ENCODE measurements at regions not wholly inside any gene's neighbourhood (a gene's known extent, or its start where the extent isn't known, plus 50 kb on each side); places are given as distances from the start of the nearest gene placed in this dataset.
"Not testable (repeated sequence)": the region's sequence is repeated elsewhere in the genome, so short reads cannot be mapped to it uniquely, and the experiment has no call there.

GRCh38 chr12:4191642-4192041 is 81.9 kb upstream of the CCND2 start:
- TF ChIP-seq CTCF (IDR thresholded peaks at IDR 0.05; ENCODE audit: unreplicated experiment) = no peak
- no peak for DNase-seq (ENCODE audit: low spot score in 2 of 2, unreplicated experiment in 2 of 2)
- peaks cover 13% of the 10 kb centered on the region for H3K27me3 Mint-ChIP-seq (ENCODE audit: low read depth)
- no peak overlapping the region for H3K27ac Mint-ChIP-seq
- no peak overlapping the region for H3K4me3 Mint-ChIP-seq
- H3K36me3 Mint-ChIP-seq = no peaks in the 10 kb centered on the region
- H3K9me3 Mint-ChIP-seq = no peaks in the 10 kb centered on the region
- H3K4me1 Mint-ChIP-seq = peaks cover 9% of the 10 kb centered on the region

- no peak overlapping the region for H3K4me3 Mint-ChIP-seq
- H3K4me1 Mint-ChIP-seq = peaks cover 9% of the 10 kb centered on the region
- H3K36me3 Mint-ChIP-seq = no peaks in the 10 kb centered on the region
- TF ChIP-seq CTCF (IDR thresholded peaks at IDR 0.05; ENCODE audit: unreplicated experiment) = no peak
- peaks cover 13% of the 10 kb centered on the region for H3K27me3 Mint-ChIP-seq (ENCODE audit: low read depth)
- no peak overlapping the region for H3K27ac Mint-ChIP-seq
- no peak for DNase-seq (ENCODE audit: low spot score in 2 of 2, unreplicated experiment in 2 of 2)
- no peaks in the 10 kb centered on the region for H3K9me3 Mint-ChIP-seq
Measured at GRCh38 chr12:4191149-4191548, 82.4 kb upstream of the CCND2 start.

GRCh38 chr12:4190366-4191063 is 83.0 kb upstream of the CCND2 start:
- peaks cover 11% of the 10 kb centered on the region for H3K4me1 Mint-ChIP-seq
- no peak overlapping the region for H3K27ac Mint-ChIP-seq
- no peaks in the 10 kb centered on the region for H3K36me3 Mint-ChIP-seq
- H3K4me3 Mint-ChIP-seq = no peak overlapping the region
- TF ChIP-seq CTCF (IDR thresholded peaks at IDR 0.05; ENCODE audit: unreplicated experiment) = no peak
- peaks cover 11% of the 10 kb centered on the region for H3K27me3 Mint-ChIP-seq (ENCODE audit: low read depth)
- no peak for DNase-seq (ENCODE audit: low spot score in 2 of 2, unreplicated experiment in 2 of 2)
- no peaks in the 10 kb centered on the region for H3K9me3 Mint-ChIP-seq

GRCh38 chr12:4189721-4190120 is 83.8 kb upstream of the CCND2 start:
- H3K4me3 Mint-ChIP-seq = no peak overlapping the region
- DNase-seq (ENCODE audit: low spot score in 2 of 2, unreplicated experiment in 2 of 2) = no peak
- no peak overlapping the region for H3K27ac Mint-ChIP-seq
- TF ChIP-seq CTCF (IDR thresholded peaks at IDR 0.05; ENCODE audit: unreplicated experiment) = no peak
- no peaks in the 10 kb centered on the region for H3K9me3 Mint-ChIP-seq
- H3K4me1 Mint-ChIP-seq = peaks cover 13% of the 10 kb centered on the region
- peaks cover 8% of the 10 kb centered on the region for H3K27me3 Mint-ChIP-seq (ENCODE audit: low read depth)
- no peaks in the 10 kb centered on the region for H3K36me3 Mint-ChIP-seq

- Mint-ChIP-seq H3K4me3 (no peak overlapping the region), H3K27me3 (ENCODE audit: low read depth) (no peaks in the 10 kb centered on the region), H3K27ac (no peak overlapping the region), H3K4me1 (peaks cover 7% of the 10 kb centered on the region), H3K9me3 (peaks cover 16% of the 10 kb centered on the region), H3K36me3 (no peaks in the 10 kb centered on the region)
- TF ChIP-seq CTCF (IDR thresholded peaks at IDR 0.05; ENCODE audit: unreplicated experiment) = no peak
- no peak for DNase-seq (ENCODE audit: low spot score in 2 of 2, unreplicated experiment in 2 of 2)
Measured at GRCh38 chr12:4187916-4188315, 85.6 kb upstream of the CCND2 start.

GRCh38 chr12:4187315-4187714 is 86.2 kb upstream of the CCND2 start:
- not testable (repeated sequence) for H3K4me3 Mint-ChIP-seq; H3K27me3 Mint-ChIP-seq (ENCODE audit: low read depth); H3K27ac Mint-ChIP-seq; DNase-seq (ENCODE audit: low spot score in 2 of 2, unreplicated experiment in 2 of 2); H3K36me3 Mint-ChIP-seq; H3K4me1 Mint-ChIP-seq
- H3K9me3 Mint-ChIP-seq = peaks cover 20% of the 10 kb centered on the region

Data from mesothelial cell of epicardium (in vitro differentiated cells).